A549 (cell line): ENCODE measurements at regions not wholly inside any gene's neighbourhood (a gene's known extent, or its start where the extent isn't known, plus 50 kb on each side); places are given as distances from the start of the nearest gene placed in this dataset.

Experiments used
- ATAC-seq, 2 experiments: fragments of 200-7000 bp in 1 of 2; fragments of >200 bp in 1 of 2; cut with Nextera tagmentation in 1 of 2; cut with Tn5 transposase in 1 of 2; 3 replicates each; pipeline versions ENCODE4 v1.8.0 to v1.9.1; 2018 to 2020; ENCODE audit warnings: mild to moderate bottlenecking in 1 of 2, moderate library complexity in 1 of 2
- CTCF ChIA-PET: fragments of 300-600 bp; sonication (Branson Sonifier 250); formaldehyde crosslinking; extraction: SDS; loops from one replicate; lab custom pipeline; 2021; ENCODE audit warnings: antibody characterized with exemption, inconsistent platforms; lab: Yijun Ruan, JAX
- POLR2A ChIA-PET: fragments of 350-600 bp; formaldehyde crosslinking; extraction: SDS; loops from one replicate; lab custom pipeline; 2021; ENCODE audit warnings: antibody characterized with exemption, inconsistent platforms; lab: Yijun Ruan, JAX
- DNase-seq, 2 experiments: peaks; one replicate each; pipeline versions ENCODE4 v3.0.0 to v3.0.0-alpha.2; 2011 to 2016; ENCODE audit warnings: low read depth in 1 of 2, low spot score in 1 of 2
- FAIRE-seq: peaks from 2 replicates; lab custom pipeline; 2011; peaks lifted over from hg19 to GRCh38; lab: Jason Lieb, UNC
- H3K27ac ChIP-seq, 2 experiments: fragments of >200 bp; sonication (Bioruptor Twin); formaldehyde crosslinking; 3 replicates each; pipeline ENCODE4 v1.5.1; 2016 to 2017
- H3K4me1 ChIP-seq: fragments of >200 bp; sonication (Bioruptor Twin); formaldehyde crosslinking; 3 replicates; pipeline ENCODE4 v1.6.1; 2016
- H3K4me2 ChIP-seq: fragments of >200 bp; sonication (Bioruptor Twin); formaldehyde crosslinking; 3 replicates; pipeline ENCODE4 v1.6.1; 2016
- H3K4me3 ChIP-seq: fragments of >200 bp; sonication (Bioruptor Twin); formaldehyde crosslinking; 3 replicates; pipeline ENCODE4 v1.5.1; 2016
- H3K9me3 ChIP-seq: fragments of >200 bp; sonication (Bioruptor Twin); formaldehyde crosslinking; 3 replicates; pipeline ENCODE4 v1.6.1; 2016
- BHLHE40 ChIP-seq: IDR thresholded peaks from 2 replicates; pipeline ENCODE4 v1.6.1; 2012; ENCODE audit warnings: low read depth, low read length, inconsistent platforms
- CEBPB ChIP-seq, 2 experiments: fragments of >200 bp in 1 of 2; sonication (Bioruptor Twin) in 1 of 2; formaldehyde crosslinking in 1 of 2; IDR thresholded peaks; 2 replicates each; pipeline ENCODE4 v1.6.1; 2012 to 2016
- GATA3 ChIP-seq: IDR thresholded peaks from 2 replicates; pipeline ENCODE4 v1.6.1; 2012; ENCODE audit warnings: borderline replicate concordance
- HOXA7 ChIP-seq: fragments of 250-450 bp; sonication (Bioruptor Pico); IDR thresholded peaks from 2 replicates; pipeline ENCODE4 v1.5.0; 2020; ENCODE audit warnings: mild to moderate bottlenecking, moderate library complexity
- HOXB13 ChIP-seq: fragments of 250-450 bp; sonication (Bioruptor Pico); IDR thresholded peaks from 2 replicates; pipeline ENCODE4 v1.5.0; 2020; ENCODE audit warnings: low read depth, mild to moderate bottlenecking, moderate library complexity
- HOXB5 ChIP-seq: fragments of 250-450 bp; sonication (Bioruptor Pico); IDR thresholded peaks from 2 replicates; pipeline ENCODE4 v1.5.0; 2020; ENCODE audit warnings: mild to moderate bottlenecking, moderate library complexity
- JUN ChIP-seq, 2 experiments: fragments of >200 bp; sonication (Bioruptor Twin); formaldehyde crosslinking; IDR thresholded peaks; 2 replicates in 1 of 2; 3 replicates in 1 of 2; pipeline ENCODE4 v1.6.1; 2016 to 2017
- MAFK ChIP-seq: fragments of 450-650 bp; IDR thresholded peaks from 2 replicates; pipeline ENCODE4 v1.6.1; 2014; ENCODE audit not compliant: partially characterized antibody
- PHF8 ChIP-seq: fragments of 200-600 bp; sonication (generic); IDR thresholded peaks from 2 replicates; pipeline ENCODE4 v1.6.1; 2016; ENCODE audit warnings: low read depth, mild to moderate bottlenecking, antibody characterized with exemption, moderate library complexity, borderline replicate concordance
- RAD21 ChIP-seq, 2 experiments: fragments of >200 bp in 1 of 2; sonication (Bioruptor Twin) in 1 of 2; formaldehyde crosslinking in 1 of 2; IDR thresholded peaks in 1 of 2; conservative IDR thresholded peaks in 1 of 2; 2 replicates in 1 of 2; 3 replicates in 1 of 2; pipeline ENCODE4 v1.6.1; 2012 to 2018; ENCODE audit warnings: inconsistent platforms in 1 of 2
- RARB ChIP-seq: fragments of 250-450 bp; sonication (Bioruptor Pico); IDR thresholded peaks from 2 replicates; pipeline ENCODE4 v1.8.0; 2021; ENCODE audit warnings: mild to moderate bottlenecking, moderate library complexity
- RCOR1 ChIP-seq: fragments of 150-350 bp; IDR thresholded peaks from 2 replicates; pipeline ENCODE4 v1.6.1; 2014; ENCODE audit warnings: antibody characterized with exemption, low read length, low read depth
- SMC3 ChIP-seq: fragments of >200 bp; sonication (Bioruptor Twin); formaldehyde crosslinking; IDR thresholded peaks from 3 replicates; pipeline ENCODE4 v1.6.1; 2018; ENCODE audit warnings: inconsistent platforms
- TFCP2L1 ChIP-seq: fragments of 250-450 bp; sonication (Bioruptor Pico); IDR thresholded peaks from 2 replicates; pipeline ENCODE4 v1.5.0; 2021; ENCODE audit warnings: mild to moderate bottlenecking
- ZNF302 ChIP-seq: fragments of 250-450 bp; sonication (Bioruptor Pico); IDR thresholded peaks from 2 replicates; pipeline ENCODE4 v1.9.0; 2021; ENCODE audit warnings: inconsistent platforms, mild to moderate bottlenecking, moderate library complexity
- WGBS: methylation state at CpG from one replicate; pipeline ENCODE4 v1.1.6; 2017; ENCODE audit errors: missing lambda C conversion rate; 5-methylcytosine and 5-hydroxymethylcytosine counted together
- TF ChIP-seq, protein P1 (sequence below): IDR thresholded peaks from 2 replicates; pipeline ENCODE4 v1.6.1; 2012
- TF ChIP-seq, protein P2 (sequence below): fragments of >200 bp; sonication (Bioruptor Twin); formaldehyde crosslinking; IDR thresholded peaks from 2 replicates; pipeline ENCODE4 v1.6.1; 2016
- TF ChIP-seq, protein P3 (sequence below): fragments of >200 bp; sonication (Bioruptor Twin); formaldehyde crosslinking; IDR thresholded peaks from 3 replicates; pipeline ENCODE4 v1.5.1; 2016
- TF ChIP-seq, protein P4 (sequence below): fragments of 250-450 bp; sonication (Bioruptor Pico); IDR thresholded peaks from 2 replicates; pipeline ENCODE4 v1.5.0; 2020; ENCODE audit warnings: low read depth, mild to moderate bottlenecking, moderate library complexity

DNA sequence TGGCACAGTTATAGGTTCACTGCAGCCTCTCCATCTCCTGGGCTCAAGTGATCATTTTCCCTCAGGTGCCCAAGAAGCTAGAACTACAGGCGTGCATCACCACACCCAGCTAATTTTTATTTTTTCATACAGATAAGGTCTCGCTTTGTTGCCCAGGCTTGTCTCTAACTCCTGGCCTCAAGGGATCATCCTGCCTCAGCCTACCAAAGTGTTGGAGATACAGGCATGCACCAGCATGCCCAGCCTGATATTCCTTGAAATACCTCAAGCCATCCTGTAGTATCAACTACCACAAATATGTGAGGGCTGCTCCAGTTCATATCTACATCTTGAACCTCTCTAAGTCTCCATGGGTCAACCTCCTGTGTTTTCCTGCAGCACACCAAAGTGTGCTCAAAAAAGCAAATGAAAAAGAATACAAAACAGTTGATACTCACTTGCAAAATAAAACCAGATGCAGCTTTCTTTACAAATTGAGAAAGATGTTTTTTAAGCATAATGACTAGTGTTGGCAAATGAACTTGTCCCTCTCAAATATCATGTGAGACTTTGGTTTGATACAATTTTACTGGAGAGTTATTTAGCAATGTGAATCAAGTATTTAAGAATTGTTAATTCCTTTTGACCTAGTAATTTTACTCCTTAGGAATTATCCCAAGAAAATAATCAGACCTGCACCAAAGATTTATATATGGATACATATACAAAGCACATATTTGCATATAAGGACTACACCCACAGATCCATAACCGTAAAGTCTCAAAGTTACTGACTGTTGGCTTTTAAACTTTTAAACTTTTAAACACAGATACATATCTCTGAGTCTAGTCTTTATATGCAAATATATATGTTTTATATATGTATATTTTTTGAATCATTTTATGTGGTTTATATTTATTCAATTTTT is 197.7 kb downstream of the NRIP1 start:
- FAIRE-seq: no peak
- H3K4me1 ChIP-seq: peaks cover 31% of the 10 kb centered on the region
- TF ChIP-seq MAFK (no peak), GATA3 (no peak), HOXB13 (CRISPR knock-in tag) (no peak), HOXB5 (CRISPR knock-in tag) (no peak), RARB (CRISPR knock-in tag) (no peak), HOXA7 (no peak), PHF8 (no peak), TFCP2L1 (no peak), RCOR1 (no peak), ZNF302 (no peak)
- TF ChIP-seq, protein P1, sequence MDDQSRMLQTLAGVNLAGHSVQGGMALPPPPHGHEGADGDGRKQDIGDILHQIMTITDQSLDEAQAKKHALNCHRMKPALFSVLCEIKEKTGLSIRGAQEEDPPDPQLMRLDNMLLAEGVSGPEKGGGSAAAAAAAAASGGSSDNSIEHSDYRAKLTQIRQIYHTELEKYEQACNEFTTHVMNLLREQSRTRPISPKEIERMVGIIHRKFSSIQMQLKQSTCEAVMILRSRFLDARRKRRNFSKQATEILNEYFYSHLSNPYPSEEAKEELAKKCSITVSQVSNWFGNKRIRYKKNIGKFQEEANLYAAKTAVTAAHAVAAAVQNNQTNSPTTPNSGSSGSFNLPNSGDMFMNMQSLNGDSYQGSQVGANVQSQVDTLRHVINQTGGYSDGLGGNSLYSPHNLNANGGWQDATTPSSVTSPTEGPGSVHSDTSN: no peak
- peak overlapping the region in 1 of 2 experiments; percentile 67; a peak in 3 of 6 replicates for H3K27ac ChIP-seq
- DNase-seq: no peak
- 94% methylated on average over 3 of the region's 3 CpGs for WGBS
- no peaks in the 10 kb centered on the region for H3K9me3 ChIP-seq
- ATAC-seq: no peak
- no peak overlapping the region for H3K4me3 ChIP-seq
- ChIA-PET POLR2A (no interaction called here), CTCF (interaction anchor here (0.6 to 1.0 kb wide), 2 partner anchors 106 to 685 kb away, joined by 3 to 7 read pairs; no protein-coding TSS in a partner anchor)
- H3K4me2 ChIP-seq: no peak overlapping the region

DNA sequence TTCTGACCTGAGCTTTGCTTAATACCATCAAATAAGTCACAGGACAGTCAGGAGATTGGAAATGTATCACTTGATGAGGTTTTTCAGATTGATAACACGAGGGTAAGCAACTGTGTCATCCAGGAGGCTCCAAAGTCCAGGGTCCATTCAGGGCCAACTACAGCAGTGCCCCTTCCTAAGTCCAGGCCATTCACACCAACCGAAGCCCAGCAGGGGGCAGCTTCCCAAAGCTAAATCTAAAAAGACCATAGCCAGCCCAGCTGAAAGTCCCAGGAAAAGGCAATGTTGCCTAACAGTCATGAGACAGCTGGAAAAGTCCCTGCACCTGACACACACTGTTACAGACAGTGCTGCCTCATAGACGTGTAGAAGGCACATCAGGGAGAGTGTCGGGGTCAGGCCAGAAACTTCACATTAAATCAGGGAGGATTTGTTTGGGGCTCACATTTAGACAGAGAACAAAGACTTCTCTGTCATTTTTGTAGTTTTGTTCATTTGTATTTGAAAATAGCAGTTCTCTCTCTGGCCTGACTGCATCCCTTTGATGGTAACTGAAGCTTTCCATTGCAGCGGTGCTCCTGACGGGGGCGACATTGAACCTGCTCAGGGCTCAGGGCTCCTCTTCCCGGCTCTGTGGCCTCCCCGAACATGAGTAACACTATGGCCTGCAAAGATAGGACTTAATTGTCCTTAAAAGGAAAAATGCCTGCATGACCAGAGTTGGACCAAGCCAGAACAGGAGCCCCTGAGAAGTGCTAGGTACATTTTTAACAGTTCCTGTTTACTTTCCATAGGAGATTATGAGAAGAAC is 200.4 kb downstream of the NRIP1 start:
- ChIA-PET POLR2A (no interaction called here), CTCF (interaction anchor here (0.7 to 1.8 kb wide), 18 partner anchors 9 to 728 kb away, joined by 3 to 6 read pairs (median 4); partner anchors contain the start of gene NRIP1)
- WGBS: 9% methylated on average over 9 of the region's 9 CpGs
- no peak for FAIRE-seq
- DNase-seq: peak; percentile 21 to 78
- Histone ChIP-seq H3K4me1 (peaks cover 31% of the 10 kb centered on the region), H3K4me2 (peak overlapping the region; percentile 64), H3K9me3 (no peaks in the 10 kb centered on the region), H3K4me3 (no peak overlapping the region), H3K27ac (peak overlapping the region; percentile 72 to 73)
- TF ChIP-seq, protein P2, sequence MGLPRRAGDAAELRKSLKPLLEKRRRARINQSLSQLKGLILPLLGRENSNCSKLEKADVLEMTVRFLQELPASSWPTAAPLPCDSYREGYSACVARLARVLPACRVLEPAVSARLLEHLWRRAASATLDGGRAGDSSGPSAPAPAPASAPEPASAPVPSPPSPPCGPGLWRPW: no peak
- TF ChIP-seq CEBPB (IDR thresholded peaks at IDR 0.05) (peak in 1 of 2 experiments; percentile 34; a peak in 1 of 4 replicates), SMC3 (peak; percentile 52), JUN (IDR thresholded peaks at IDR 0.05) (peak in 1 of 2 experiments; percentile 29; a peak in 1 of 5 replicates), BHLHE40 (no peak), RAD21 (conservative IDR thresholded peaks at IDR 0.05 in 1 of 2, IDR thresholded peaks at IDR 0.05 in 1 of 2) (peak; percentile 75 to 77)
- TF ChIP-seq, protein P3, sequence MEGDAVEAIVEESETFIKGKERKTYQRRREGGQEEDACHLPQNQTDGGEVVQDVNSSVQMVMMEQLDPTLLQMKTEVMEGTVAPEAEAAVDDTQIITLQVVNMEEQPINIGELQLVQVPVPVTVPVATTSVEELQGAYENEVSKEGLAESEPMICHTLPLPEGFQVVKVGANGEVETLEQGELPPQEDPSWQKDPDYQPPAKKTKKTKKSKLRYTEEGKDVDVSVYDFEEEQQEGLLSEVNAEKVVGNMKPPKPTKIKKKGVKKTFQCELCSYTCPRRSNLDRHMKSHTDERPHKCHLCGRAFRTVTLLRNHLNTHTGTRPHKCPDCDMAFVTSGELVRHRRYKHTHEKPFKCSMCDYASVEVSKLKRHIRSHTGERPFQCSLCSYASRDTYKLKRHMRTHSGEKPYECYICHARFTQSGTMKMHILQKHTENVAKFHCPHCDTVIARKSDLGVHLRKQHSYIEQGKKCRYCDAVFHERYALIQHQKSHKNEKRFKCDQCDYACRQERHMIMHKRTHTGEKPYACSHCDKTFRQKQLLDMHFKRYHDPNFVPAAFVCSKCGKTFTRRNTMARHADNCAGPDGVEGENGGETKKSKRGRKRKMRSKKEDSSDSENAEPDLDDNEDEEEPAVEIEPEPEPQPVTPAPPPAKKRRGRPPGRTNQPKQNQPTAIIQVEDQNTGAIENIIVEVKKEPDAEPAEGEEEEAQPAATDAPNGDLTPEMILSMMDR: peak; percentile 44
- TF ChIP-seq, protein P4, sequence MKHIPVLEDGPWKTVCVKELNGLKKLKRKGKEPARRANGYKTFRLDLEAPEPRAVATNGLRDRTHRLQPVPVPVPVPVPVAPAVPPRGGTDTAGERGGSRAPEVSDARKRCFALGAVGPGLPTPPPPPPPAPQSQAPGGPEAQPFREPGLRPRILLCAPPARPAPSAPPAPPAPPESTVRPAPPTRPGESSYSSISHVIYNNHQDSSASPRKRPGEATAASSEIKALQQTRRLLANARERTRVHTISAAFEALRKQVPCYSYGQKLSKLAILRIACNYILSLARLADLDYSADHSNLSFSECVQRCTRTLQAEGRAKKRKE (CRISPR knock-in tag): no peak
- ATAC-seq: peak; percentile 96 to 97
